HG03280 (cell line): ENCODE measurements at regions not wholly inside any gene's neighbourhood (a gene's known extent, or its start where the extent isn't known, plus 50 kb on each side); places are given as distances from the start of the nearest gene placed in this dataset.
"Not testable (repeated sequence)": the region's sequence is repeated elsewhere in the genome, so short reads cannot be mapped to it uniquely, and the experiment has no call there.

Experiments
- ATAC-seq: cut with Tn5 transposase; IDR thresholded peaks from one replicate; pipeline ENCODE4 v1.9.1; 2021; ENCODE audit warnings: mild to moderate bottlenecking, moderate library complexity; ENCODE audit not compliant: unreplicated experiment

GRCh38 chr1:58966103-58966916 is 182.5 kb upstream of the JUN start:
- ATAC-seq = no peak

- no peak for ATAC-seq
Measured at GRCh38 chr1:58966917-58967740, 183.3 kb upstream of the JUN start.

GRCh38 chr1:58968360-58968952 is 184.6 kb upstream of the JUN start:
- ATAC-seq = peak; percentile 88

DNA sequence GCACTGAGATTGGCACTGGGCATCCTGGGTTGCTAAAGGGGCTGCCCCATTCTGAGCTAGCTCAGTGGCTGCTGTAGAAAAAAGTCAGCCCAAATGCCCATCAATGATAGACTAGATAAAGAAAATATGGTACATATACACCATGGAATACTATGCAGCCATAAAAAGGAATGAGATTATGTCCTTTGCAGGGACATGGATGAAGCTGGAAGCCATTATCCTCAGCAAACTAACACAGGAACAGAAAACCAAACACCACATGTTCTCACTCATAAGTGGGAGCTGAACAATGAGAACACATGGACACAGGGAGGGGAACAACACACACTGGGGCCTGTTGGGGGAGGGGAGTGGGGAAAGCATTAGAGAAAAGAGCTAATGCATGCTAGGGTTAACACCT is 185.3 kb upstream of the JUN start:
- not testable (repeated sequence) for ATAC-seq

GRCh38 chr1:58971629-58972140 is 187.8 kb upstream of the JUN start:
- no peak for ATAC-seq

- no peak for ATAC-seq
Measured at GRCh38 chr1:58975888-58976287, 192.0 kb upstream of the JUN start.

GRCh38 chr1:58976294-58976693 is 192.4 kb upstream of the JUN start:
- no peak for ATAC-seq

DNA sequence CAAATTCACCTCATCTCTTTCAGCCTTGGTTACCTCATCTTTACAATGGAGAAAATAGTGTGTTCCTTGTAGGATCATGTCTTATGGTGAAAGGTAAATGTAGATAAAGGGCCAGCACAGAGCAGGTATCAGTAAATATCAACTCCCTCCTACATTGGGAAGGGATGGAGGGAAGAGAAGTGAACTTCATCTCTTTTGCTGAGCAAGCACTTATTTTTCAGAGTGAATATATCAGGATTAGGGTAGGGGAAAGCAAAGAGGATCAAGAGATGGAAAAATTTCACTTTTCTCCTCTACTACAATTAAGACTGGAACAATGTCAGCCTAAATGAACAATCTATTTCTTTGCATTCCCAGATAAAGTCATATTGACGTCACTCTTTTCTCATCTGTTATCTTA is 193.8 kb upstream of the JUN start:
- no peak for ATAC-seq

- ATAC-seq = no peak
Measured at GRCh38 chr1:58978096-58978495, 194.2 kb upstream of the JUN start.

DNA sequence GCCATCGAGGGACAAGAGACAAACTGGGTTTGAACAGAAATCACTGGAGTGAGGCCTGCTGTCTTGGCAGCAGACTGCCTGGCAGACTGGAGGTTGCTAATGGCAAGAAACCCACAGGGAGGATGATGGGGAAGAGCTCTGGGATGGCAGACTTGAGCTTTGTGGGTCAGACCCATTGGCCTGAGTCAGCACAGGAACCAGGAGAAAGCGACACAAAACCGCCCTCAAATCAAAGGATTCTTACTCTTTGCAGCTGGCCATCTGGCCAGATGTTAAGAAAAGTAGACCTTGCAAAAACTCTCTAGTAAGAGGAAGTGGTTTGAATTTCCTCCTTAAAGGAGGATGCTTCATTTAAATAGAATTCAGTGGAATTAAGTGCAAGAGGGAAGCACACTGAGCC is 195.2 kb upstream of the JUN start:
- no peak for ATAC-seq

GRCh38 chr1:58979677-58980076 is 195.8 kb upstream of the JUN start:
- ATAC-seq = no peak

DNA sequence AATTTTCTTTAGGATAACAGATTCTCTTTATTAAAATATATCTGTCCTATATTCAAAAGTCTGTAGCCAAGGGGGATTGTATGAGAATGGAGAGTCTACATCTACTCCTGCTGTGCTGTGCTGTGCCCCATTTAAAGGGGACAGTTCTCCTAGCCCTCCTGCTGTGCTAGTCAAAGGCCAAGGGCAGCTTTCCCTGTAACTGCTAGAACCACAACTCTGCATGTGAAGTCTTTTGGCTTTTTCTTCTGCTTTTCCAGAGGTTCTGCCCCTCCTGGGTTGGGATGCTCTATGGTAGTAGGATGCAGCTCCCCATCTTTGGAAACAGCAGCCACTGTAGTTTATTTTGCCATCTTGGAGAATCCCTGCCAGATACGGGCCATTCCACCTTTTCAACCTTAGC is 197.5 kb upstream of the JUN start:
- no peak for ATAC-seq

DNA sequence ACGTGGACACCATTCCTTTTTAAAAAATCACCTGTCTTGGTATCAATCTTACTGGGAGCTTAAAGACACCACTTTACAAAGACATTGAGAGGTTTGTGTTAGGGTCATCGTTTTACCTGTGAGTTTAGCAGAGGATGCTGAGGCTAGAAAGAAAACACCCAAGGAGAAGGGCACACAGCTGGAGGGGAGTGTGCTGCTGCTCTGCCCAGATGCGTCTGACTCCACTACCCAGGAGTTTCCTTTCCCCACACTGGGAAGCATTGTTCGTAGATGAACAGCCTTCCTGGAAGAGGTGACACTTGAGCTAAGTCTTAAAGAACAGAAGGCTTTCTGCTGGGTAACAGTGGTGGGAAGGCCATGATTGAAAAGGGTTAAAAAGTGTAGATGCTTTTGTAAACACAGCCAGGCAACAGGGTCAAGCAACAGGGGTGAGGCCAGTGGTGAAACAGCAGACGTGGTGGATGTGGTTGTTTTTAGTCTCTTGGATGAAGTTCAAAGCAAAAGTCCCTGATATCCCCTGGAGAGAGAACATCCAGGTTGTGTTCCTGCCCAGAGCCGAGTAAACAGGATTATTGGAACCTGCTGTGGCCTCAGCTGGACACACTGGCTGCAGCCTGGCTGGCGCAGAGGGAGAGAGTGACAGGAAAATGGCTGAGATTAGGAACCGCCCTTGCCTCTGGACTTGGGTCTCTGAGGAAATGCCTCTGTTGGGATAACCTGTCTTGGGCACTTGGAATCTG is 198.6 kb upstream of the JUN start:
- ATAC-seq = no peak

DNA sequence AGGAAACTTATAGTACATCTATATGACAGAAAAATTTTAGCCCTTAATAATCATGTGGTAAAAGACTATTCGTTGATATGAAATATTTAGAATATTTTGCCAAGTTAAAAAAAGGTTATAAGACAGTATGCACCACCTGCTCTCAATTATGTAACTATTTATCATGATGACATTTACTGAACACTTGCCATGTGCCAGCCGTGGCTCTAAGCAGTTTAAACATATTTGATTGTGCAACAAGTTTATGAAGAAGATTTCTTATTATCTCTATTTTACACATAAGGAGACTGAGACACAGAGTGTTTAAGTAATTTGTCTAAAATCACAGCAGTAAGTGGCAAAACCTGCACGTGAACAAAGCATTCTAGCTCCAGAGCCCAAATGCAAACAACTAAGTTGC is 199.3 kb upstream of the JUN start:
- ATAC-seq = no peak

GRCh38 chr1:58983633-58984245 is 199.9 kb upstream of the JUN start:
- ATAC-seq = no peak

DNA sequence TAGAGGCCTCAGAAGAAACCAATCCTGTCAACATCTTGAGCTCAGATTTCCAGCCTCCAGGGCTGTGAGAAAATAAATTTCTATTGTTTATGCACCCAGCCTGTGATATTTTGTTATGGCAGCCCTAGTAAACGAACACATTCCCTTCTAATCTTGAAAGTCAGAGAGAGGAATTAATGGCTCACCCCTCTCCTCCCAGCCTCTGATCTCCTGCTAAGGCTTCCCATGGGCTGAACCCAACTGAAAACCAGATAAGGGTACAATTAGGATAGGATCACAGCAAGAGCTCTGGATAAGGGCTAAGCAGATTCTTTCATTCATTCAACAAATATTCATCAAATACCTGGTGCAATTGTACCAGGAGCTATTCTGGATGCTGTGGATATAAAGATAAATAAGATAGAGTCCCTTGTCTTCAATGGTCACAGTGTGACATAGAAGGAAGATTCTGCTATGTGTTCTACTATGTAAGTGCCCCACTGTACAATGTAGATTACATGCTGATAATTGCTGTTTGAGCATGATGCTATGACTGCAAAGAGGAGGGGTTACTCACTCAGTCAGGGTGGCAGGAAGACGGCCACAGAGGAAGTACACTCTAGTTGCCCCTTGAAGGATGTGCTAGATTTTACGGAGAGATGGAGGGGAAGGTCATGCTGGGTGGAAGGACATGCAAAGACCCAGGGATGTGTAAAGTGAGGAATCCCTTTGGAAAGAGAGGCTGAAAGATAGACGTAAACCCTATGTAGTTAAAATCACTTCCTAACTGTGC is 203.3 kb upstream of the JUN start:
- ATAC-seq = no peak

GRCh38 chr1:58988752-58989151 is 204.9 kb upstream of the JUN start:
- no peak for ATAC-seq

DNA sequence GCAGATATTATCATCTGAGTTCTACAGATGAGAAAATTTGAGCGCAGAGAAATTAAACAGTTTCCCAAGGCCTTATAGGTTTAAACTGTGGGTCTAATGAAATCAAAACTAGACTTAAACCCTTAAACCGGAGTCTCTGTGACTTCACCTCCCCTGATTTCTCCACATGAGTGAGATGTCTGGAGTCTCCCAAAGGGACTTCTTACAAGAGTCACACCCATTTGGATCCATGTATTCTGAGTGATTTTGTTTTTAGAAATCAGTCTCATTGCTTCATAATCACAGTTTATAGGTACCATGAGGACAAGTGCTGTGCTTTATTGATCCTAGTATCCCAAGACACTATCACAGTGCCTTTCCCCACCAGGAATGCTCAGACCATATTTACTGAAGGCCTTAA is 206.0 kb upstream of the JUN start:
- no peak for ATAC-seq

- no peak for ATAC-seq
Measured at GRCh38 chr1:58991305-58991704, 207.5 kb upstream of the JUN start.

DNA sequence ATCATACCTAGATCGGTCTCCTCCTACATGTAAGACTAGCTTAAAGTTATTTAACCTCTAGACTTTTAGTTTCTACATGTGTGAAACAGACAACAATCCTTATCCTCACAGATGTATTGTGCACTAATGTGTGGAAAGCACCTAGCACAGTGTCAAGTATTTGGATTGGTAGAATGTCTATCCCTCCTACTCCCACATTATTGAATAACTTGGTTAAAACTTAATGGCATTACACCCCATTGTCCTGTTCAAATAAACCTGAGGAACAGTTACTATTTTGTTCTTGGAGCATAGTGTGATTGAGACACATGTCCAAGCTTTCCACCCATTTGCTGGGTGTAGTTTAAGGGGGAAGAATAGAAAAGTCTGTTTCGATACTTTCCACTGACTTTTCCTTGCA is 208.8 kb upstream of the JUN start:
- ATAC-seq = no peak
